HG03064 (cell line): ENCODE measurements at regions not wholly inside any gene's neighbourhood (a gene's known extent, or its start where the extent isn't known, plus 50 kb on each side); places are given as distances from the start of the nearest gene placed in this dataset.

Experiments
- ATAC-seq: cut with Tn5 transposase; IDR thresholded peaks from one replicate; pipeline ENCODE4 v1.9.1; 2021; ENCODE audit warnings: low read depth; ENCODE audit not compliant: unreplicated experiment

GRCh38 chr4:36779601-36780000 is 464.9 kb upstream of the NWD2 start:
- ATAC-seq: no peak

DNA sequence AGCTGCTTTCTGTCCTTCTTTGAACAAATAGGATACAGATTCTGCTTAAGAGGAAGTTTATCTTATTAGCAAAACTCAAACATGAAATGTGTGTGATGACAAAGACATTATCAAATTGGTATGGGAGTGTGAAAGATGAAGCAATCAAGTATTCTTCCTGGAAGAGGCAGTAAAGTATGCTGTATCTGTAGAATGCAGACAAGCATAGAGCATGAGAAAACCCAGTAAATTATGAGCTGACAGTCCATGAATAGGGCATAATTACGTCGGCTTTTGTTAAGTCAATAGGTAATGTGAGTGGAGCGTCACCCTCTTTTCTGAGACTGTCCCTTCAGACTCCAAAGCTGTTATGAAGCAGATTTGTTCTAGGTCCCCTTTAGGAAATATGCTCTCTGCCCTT is 458.6 kb upstream of the NWD2 start:
- ATAC-seq: no peak

DNA sequence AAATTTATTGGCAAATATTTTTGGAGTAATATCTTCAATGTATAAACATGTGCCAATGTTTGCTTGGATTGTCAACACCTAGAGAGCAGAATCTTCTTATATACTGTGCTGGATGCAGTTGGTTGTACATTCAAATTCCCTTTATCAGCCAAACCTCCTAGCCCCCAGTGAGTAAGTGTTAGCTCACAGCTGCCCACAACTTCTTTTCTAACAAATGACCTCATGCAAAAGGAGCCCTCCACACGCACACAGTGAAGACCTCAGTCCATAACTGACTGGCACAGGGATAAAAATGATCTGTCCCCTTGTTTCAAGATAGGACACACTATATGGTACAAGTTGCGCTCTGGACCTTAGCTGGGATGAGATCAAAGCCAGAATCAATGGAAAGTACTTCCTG is 458.0 kb upstream of the NWD2 start:
- no peak for ATAC-seq

DNA sequence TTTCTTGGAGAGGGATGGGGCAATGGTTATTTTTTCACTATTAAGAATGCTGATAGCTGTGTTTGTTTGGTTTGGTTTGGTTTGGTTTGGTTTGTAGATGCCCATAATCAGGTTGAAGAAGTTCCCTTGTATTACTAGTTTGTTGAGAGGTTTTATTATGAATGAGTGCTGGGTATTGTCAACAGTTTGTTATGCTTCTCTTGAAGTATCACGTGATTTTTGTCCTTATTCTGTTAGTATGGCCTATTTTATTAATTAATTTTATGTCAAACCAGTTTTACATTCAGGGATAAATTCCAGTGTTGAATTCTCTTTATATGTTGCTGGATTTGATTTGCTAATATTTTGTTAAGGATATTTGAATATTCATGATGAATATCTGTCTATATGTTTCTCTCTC is 449.8 kb upstream of the NWD2 start:
- no peak for ATAC-seq

GRCh38 chr4:36812149-36812548 is 432.4 kb upstream of the NWD2 start:
- ATAC-seq: no peak

- no peak for ATAC-seq
Observed at GRCh38 chr4:36815536-36815935, 429.0 kb upstream of the NWD2 start.

DNA sequence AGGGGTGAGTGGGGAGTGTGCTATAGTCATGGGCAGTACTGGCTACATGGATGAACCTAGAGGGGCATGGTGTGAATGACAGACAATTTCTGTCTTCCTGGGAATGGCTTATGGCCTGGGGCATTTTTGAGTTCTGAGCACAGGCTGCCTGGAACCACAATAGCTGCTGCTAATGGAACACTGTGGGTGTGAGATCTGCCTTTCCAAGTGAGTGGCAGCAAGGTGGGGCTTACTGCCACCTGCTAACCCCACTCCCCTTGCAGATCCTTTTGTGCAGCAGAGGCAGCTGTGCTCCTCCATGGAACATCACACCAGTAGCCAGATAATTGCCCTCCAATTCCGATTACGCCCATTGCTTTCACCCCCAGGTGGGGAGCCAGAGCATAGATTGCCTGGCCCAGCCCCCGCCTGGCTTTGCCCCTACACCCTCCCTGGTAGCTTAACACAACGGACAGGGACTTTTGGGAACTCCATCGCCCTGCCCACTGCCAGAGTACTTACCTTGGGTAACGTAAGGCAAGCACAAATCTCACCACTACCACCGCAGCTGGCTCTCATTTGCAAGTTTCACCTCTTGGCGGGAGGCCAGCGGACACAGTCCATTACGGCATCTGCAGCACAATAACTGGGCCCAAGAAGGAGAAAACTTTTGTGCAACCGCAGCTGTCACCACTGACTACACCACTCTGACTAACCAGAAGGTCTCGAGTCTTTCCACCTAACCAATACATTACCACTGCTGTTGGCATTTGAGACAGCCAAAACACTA is 421.2 kb upstream of the NWD2 start:
- no peak for ATAC-seq

DNA sequence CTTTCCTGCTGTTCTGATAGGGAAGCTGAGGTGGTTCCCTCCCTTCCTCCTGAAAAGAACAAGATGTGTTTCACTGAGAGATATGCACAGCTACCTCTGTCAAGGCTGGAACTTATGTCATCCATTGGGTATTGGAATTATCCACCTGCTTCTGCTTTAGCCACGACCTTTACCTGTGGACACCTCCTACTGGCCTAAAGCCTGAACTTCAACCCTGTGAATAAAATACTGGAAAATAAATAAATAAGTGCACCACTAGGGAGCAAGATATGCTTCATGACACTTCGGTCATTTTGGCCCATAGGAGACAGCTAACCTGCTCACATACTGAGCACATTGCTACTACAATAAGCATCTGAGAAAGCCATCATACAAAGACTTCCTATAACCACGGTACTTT is 419.9 kb upstream of the NWD2 start:
- ATAC-seq: no peak

DNA sequence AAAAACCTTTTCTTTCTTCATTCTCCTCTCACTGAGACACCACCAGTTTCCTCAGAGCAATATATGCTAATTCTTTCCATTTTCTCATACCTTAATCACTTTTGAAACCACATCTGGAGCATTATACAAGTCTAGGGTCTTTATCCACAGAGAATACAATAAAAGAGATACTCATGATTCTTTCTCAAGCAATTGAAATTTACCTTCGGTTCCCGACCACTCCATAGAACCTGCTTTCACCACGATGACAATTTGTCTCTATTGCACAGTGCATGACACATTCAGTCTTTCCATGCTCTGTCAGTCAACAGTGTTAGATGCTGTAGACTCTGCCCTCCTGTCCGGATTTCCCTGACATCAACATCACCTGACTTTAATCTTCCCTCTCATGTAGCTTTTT is 409.3 kb upstream of the NWD2 start:
- ATAC-seq: no peak

DNA sequence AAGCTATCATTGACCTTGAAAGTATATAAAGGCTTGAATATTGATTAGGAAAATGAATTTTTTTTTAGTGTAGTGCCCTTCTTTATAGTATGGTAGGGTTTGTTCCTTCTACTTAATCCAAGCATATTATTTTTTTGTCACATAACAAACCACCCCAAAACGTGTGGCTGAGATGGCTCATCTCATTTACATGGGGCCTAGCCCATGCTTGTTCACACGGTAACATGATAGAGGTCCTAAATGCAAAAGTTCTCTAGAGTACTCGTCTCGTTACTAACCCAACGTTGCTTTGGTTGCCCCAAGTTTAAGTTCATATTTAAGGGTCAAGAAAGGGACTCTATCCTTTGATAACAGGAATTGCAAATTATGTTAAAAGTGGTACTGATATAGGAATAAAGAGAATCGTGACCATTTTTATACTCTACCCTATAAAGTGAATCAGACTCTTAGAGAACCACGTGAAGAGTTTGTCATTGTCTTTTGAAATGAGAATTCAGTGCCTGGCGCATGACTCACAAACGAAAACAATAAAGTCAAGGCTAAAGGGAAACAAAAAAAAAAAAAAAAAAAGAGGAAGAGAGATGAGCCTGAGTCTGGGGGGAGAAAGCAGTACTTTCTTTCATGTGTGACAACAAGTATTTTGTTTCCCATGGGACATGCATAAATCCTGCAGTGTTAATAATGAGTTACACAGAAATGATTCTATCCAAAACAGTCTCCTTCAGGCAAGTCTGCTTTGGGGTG is 402.8 kb upstream of the NWD2 start:
- peak; percentile 61 for ATAC-seq

- ATAC-seq: no peak
Observed at GRCh38 chr4:36844448-36844847, 400.1 kb upstream of the NWD2 start.

GRCh38 chr4:36852856-36853255 is 391.7 kb upstream of the NWD2 start:
- no peak for ATAC-seq

- ATAC-seq: no peak
Observed at GRCh38 chr4:36854554-36854953, 390.0 kb upstream of the NWD2 start.

GRCh38 chr4:36863601-36864000 is 380.9 kb upstream of the NWD2 start:
- no peak for ATAC-seq

DNA sequence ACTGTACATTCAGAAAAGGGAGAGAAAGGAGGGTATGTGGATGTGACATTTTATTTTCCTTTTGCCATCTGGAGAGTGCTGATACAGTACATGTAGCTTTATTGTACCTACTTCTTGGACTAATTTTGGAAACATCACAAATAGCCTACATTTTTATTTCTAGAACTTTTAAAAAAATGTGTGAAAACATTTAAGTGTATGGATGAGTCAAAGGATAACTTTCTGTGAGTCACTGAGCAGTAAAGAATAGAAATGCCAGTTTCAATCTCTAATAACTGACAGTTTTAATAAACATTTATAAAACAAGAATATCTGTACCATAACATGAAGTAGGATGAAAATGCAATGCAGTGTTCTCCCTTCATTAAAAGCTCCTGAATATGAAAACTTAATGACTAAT is 374.4 kb upstream of the NWD2 start:
- ATAC-seq: no peak

DNA sequence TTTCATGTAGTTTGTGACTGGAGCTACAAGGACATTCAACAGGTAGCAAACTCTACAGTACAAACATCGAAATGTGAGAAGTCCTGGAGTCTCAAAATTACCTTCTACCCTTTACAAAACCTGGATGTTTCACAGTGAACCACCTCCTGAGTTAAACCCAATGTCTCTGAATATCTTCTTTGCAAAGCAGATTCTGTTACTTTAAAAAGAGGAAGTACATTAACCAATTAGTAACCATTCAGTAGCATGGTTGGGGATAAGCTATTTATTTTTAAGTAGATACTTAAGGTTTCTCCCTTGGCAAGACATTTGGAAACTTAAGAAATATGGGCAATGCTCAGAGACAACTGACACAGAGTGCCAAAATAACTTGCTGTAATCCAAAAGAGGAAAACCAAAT is 371.9 kb upstream of the NWD2 start:
- ATAC-seq: no peak

GRCh38 chr4:36884151-36884550 is 360.4 kb upstream of the NWD2 start:
- ATAC-seq: no peak

DNA sequence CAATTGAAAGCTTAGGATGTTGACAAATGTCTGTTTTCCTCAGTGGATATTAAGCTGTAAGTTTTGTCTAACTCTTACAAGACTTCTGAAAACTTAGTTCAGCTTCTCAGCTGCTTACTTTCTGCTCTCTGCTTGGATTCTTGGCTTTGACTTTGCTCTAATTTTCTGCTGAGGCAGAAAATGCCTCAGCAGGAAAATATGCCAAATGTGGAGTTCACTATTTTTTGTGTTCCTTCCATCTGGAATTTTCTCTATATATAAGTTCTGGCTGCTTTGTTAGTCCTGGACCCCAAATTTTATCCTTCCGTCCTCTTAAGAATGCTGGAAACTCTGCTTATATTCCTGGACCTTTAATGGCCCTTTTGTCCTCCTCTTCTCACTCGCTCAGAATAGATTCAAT is 352.6 kb upstream of the NWD2 start:
- ATAC-seq: no peak

DNA sequence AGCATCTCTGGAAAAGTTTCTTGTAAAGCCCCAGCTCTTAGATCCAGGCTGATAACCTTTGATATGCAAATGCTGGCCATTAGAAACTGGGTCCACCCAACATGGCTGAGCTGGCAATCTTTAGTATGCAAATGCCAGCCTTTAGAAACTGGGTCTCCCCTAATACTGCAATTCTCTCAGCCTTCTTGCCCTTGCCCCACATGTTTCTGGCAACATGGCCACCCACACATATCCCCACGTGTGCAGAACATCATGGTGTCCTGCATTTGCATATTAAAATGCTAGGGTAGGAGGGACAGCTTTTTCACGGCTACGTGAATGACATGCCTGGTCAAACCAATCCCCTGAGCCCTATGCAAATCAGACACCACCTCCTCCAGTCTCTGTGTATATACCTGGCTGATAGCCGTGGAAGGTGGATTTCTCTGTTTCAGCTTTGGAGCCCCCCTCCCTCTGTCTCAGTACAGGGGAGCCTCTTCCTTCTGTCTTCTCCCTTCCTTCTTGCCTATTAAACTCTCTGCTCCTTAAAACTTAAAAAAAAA is 344.0 kb upstream of the NWD2 start:
- ATAC-seq: no peak

GRCh38 chr4:36904823-36905222 is 339.7 kb upstream of the NWD2 start:
- ATAC-seq: no peak

GRCh38 chr4:36914106-36914505 is 330.4 kb upstream of the NWD2 start:
- ATAC-seq: no peak

- ATAC-seq: no peak
Observed at GRCh38 chr4:36915717-36916116, 328.8 kb upstream of the NWD2 start.
